ENCODE measurements at regions not wholly inside any gene's neighbourhood (a gene's known extent, or its start where the extent isn't known, plus 50 kb on each side); places are given as distances from the start of the nearest gene placed in this dataset.

GRCh38 chr3:72145506-72146380 is 360.8 kb upstream of the PROK2 start (continued):
- TF ChIP-seq, protein P1, sequence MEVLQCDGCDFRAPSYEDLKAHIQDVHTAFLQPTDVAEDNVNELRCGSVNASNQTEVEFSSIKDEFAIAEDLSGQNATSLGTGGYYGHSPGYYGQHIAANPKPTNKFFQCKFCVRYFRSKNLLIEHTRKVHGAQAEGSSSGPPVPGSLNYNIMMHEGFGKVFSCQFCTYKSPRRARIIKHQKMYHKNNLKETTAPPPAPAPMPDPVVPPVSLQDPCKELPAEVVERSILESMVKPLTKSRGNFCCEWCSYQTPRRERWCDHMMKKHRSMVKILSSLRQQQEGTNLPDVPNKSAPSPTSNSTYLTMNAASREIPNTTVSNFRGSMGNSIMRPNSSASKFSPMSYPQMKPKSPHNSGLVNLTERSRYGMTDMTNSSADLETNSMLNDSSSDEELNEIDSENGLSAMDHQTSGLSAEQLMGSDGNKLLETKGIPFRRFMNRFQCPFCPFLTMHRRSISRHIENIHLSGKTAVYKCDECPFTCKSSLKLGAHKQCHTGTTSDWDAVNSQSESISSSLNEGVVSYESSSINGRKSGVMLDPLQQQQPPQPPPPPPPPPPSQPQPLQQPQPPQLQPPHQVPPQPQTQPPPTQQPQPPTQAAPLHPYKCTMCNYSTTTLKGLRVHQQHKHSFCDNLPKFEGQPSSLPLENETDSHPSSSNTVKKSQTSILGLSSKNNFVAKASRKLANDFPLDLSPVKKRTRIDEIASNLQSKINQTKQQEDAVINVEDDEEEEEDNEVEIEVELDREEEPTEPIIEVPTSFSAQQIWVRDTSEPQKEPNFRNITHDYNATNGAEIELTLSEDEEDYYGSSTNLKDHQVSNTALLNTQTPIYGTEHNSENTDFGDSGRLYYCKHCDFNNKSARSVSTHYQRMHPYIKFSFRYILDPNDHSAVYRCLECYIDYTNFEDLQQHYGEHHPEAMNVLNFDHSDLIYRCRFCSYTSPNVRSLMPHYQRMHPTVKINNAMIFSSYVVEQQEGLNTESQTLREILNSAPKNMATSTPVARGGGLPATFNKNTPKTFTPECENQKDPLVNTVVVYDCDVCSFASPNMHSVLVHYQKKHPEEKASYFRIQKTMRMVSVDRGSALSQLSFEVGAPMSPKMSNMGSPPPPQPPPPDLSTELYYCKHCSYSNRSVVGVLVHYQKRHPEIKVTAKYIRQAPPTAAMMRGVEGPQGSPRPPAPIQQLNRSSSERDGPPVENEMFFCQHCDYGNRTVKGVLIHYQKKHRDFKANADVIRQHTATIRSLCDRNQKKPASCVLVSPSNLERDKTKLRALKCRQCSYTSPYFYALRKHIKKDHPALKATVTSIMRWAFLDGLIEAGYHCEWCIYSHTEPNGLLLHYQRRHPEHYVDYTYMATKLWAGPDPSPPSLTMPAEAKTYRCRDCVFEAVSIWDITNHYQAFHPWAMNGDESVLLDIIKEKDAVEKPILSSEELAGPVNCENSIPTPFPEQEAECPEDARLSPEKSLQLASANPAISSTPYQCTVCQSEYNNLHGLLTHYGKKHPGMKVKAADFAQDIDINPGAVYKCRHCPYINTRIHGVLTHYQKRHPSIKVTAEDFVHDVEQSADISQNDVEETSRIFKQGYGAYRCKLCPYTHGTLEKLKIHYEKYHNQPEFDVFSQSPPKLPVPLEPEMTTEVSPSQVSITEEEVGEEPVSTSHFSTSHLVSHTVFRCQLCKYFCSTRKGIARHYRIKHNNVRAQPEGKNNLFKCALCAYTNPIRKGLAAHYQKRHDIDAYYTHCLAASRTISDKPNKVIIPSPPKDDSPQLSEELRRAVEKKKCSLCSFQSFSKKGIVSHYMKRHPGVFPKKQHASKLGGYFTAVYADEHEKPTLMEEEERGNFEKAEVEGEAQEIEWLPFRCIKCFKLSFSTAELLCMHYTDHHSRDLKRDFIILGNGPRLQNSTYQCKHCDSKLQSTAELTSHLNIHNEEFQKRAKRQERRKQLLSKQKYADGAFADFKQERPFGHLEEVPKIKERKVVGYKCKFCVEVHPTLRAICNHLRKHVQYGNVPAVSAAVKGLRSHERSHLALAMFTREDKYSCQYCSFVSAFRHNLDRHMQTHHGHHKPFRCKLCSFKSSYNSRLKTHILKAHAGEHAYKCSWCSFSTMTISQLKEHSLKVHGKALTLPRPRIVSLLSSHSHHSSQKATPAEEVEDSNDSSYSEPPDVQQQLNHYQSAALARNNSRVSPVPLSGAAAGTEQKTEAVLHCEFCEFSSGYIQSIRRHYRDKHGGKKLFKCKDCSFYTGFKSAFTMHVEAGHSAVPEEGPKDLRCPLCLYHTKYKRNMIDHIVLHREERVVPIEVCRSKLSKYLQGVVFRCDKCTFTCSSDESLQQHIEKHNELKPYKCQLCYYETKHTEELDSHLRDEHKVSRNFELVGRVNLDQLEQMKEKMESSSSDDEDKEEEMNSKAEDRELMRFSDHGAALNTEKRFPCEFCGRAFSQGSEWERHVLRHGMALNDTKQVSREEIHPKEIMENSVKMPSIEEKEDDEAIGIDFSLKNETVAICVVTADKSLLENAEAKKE (CRISPR knock-in tag; IDR thresholded peaks at IDR 0.05): no peak
- TF ChIP-seq JUNB (IDR thresholded peaks at IDR 0.05; ENCODE audit: unreplicated experiment): no peak
- TF ChIP-seq, protein P2, sequence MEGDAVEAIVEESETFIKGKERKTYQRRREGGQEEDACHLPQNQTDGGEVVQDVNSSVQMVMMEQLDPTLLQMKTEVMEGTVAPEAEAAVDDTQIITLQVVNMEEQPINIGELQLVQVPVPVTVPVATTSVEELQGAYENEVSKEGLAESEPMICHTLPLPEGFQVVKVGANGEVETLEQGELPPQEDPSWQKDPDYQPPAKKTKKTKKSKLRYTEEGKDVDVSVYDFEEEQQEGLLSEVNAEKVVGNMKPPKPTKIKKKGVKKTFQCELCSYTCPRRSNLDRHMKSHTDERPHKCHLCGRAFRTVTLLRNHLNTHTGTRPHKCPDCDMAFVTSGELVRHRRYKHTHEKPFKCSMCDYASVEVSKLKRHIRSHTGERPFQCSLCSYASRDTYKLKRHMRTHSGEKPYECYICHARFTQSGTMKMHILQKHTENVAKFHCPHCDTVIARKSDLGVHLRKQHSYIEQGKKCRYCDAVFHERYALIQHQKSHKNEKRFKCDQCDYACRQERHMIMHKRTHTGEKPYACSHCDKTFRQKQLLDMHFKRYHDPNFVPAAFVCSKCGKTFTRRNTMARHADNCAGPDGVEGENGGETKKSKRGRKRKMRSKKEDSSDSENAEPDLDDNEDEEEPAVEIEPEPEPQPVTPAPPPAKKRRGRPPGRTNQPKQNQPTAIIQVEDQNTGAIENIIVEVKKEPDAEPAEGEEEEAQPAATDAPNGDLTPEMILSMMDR (conservative IDR thresholded peaks at IDR 0.05; ENCODE audit: low read depth in 2 of 2): no peak
- TF ChIP-seq ZNF114 (CRISPR knock-in tag; IDR thresholded peaks at IDR 0.05): no peak
- no peak for TF ChIP-seq ETS1 (IDR thresholded peaks at IDR 0.05)
